ENCODE measurements at regions not wholly inside any gene's neighbourhood (a gene's known extent, or its start where the extent isn't known, plus 50 kb on each side); places are given as distances from the start of the nearest gene placed in this dataset.
"Not testable (repeated sequence)": the region's sequence is repeated elsewhere in the genome, so short reads cannot be mapped to it uniquely, and the experiment has no call there.

- in situ Hi-C loops (cut with MboI; ENCODE audit: low pct_unique_long_range_greater_than_20kb, low sequenced_read_pairs), result no loop called here
- no peak for DNase-seq
Observed at GRCh38 chr3:110519071-110519470, 552.5 kb upstream of the NECTIN3 start.

GRCh38 chr3:110521019-110521418 lies 550.6 kb upstream of the NECTIN3 start:
- DNase-seq, result no peak
- in situ Hi-C loops (cut with MboI; ENCODE audit: low pct_unique_long_range_greater_than_20kb, low sequenced_read_pairs), result no loop called here

GRCh38 chr3:110525558-110526064 lies 546.0 kb upstream of the NECTIN3 start:
- in situ Hi-C loops (cut with MboI; ENCODE audit: low pct_unique_long_range_greater_than_20kb, low sequenced_read_pairs); DNase-seq: not testable (repeated sequence)

- no peak for DNase-seq
- in situ Hi-C loops (cut with MboI; ENCODE audit: low pct_unique_long_range_greater_than_20kb, low sequenced_read_pairs), result no loop called here
Observed at GRCh38 chr3:110526777-110527727, 544.6 kb upstream of the NECTIN3 start.

- no peak for DNase-seq
- in situ Hi-C loops (cut with MboI; ENCODE audit: low pct_unique_long_range_greater_than_20kb, low sequenced_read_pairs), result no loop called here
Observed at GRCh38 chr3:110528305-110529121, 543.1 kb upstream of the NECTIN3 start.

GRCh38 chr3:110530902-110531301 lies 540.7 kb upstream of the NECTIN3 start:
- no peak for DNase-seq
- in situ Hi-C loops (cut with MboI; ENCODE audit: low pct_unique_long_range_greater_than_20kb, low sequenced_read_pairs), result no loop called here

GRCh38 chr3:110533089-110533488 lies 538.5 kb upstream of the NECTIN3 start:
- in situ Hi-C loops (cut with MboI; ENCODE audit: low pct_unique_long_range_greater_than_20kb, low sequenced_read_pairs), result no loop called here
- DNase-seq, result no peak

GRCh38 chr3:110542552-110543150 lies 529.0 kb upstream of the NECTIN3 start:
- in situ Hi-C loops (cut with MboI; ENCODE audit: low pct_unique_long_range_greater_than_20kb, low sequenced_read_pairs), result no loop called here

GRCh38 chr3:110544730-110545129 lies 526.9 kb upstream of the NECTIN3 start:
- no peak for DNase-seq
- in situ Hi-C loops (cut with MboI; ENCODE audit: low pct_unique_long_range_greater_than_20kb, low sequenced_read_pairs), result no loop called here

More at GRCh38 chr3:110542552-110543150, 529.0 kb upstream of the NECTIN3 start:
- DNase-seq, result no peak

- no peak for DNase-seq
- in situ Hi-C loops (cut with MboI; ENCODE audit: low pct_unique_long_range_greater_than_20kb, low sequenced_read_pairs), result no loop called here
Observed at GRCh38 chr3:110550511-110550910, 521.1 kb upstream of the NECTIN3 start.

GRCh38 chr3:110562621-110563020 lies 509.0 kb upstream of the NECTIN3 start:
- no peak for DNase-seq
- in situ Hi-C loops (cut with MboI; ENCODE audit: low pct_unique_long_range_greater_than_20kb, low sequenced_read_pairs), result no loop called here

- in situ Hi-C loops (cut with MboI; ENCODE audit: low pct_unique_long_range_greater_than_20kb, low sequenced_read_pairs), result no loop called here
Observed at GRCh38 chr3:110564674-110565073, 506.9 kb upstream of the NECTIN3 start.

GRCh38 chr3:110567029-110567428 lies 504.6 kb upstream of the NECTIN3 start:
- no peak for DNase-seq
- in situ Hi-C loops (cut with MboI; ENCODE audit: low pct_unique_long_range_greater_than_20kb, low sequenced_read_pairs), result no loop called here

More at GRCh38 chr3:110564674-110565073, 506.9 kb upstream of the NECTIN3 start:
- no peak for DNase-seq

GRCh38 chr3:110568246-110568645 lies 503.4 kb upstream of the NECTIN3 start:
- DNase-seq, result no peak
- in situ Hi-C loops (cut with MboI; ENCODE audit: low pct_unique_long_range_greater_than_20kb, low sequenced_read_pairs), result no loop called here

- DNase-seq, result no peak
- in situ Hi-C loops (cut with MboI; ENCODE audit: low pct_unique_long_range_greater_than_20kb, low sequenced_read_pairs), result no loop called here
Observed at GRCh38 chr3:110569073-110569472, 502.5 kb upstream of the NECTIN3 start.

- DNase-seq, result no peak
- in situ Hi-C loops (cut with MboI; ENCODE audit: low pct_unique_long_range_greater_than_20kb, low sequenced_read_pairs), result no loop called here
Observed at GRCh38 chr3:110575702-110576101, 495.9 kb upstream of the NECTIN3 start.

- no peak for DNase-seq
- in situ Hi-C loops (cut with MboI; ENCODE audit: low pct_unique_long_range_greater_than_20kb, low sequenced_read_pairs), result no loop called here
Observed at GRCh38 chr3:110576960-110577359, 494.7 kb upstream of the NECTIN3 start.

GRCh38 chr3:110577854-110578253 lies 493.8 kb upstream of the NECTIN3 start:
- in situ Hi-C loops (cut with MboI; ENCODE audit: low pct_unique_long_range_greater_than_20kb, low sequenced_read_pairs), result no loop called here
- DNase-seq, result no peak

GRCh38 chr3:110579840-110580550 lies 491.6 kb upstream of the NECTIN3 start:
- no peak for DNase-seq
- in situ Hi-C loops (cut with MboI; ENCODE audit: low pct_unique_long_range_greater_than_20kb, low sequenced_read_pairs), result no loop called here
